GM23338 (cell line): ENCODE measurements at regions not wholly inside any gene's neighbourhood (a gene's known extent, or its start where the extent isn't known, plus 50 kb on each side); places are given as distances from the start of the nearest gene placed in this dataset.

Source experiments
- ATAC-seq: fragments of 200-7000 bp; cut with Tn5 transposase; 3 replicates; pipeline ENCODE4 v1.9.1; 2020
- DNase-seq: peaks from one replicate; pipeline ENCODE4 v3.0.0-alpha.2; 2015; ENCODE audit warnings: low spot score
- H2AFZ ChIP-seq: fragments of 200-600 bp; sonication (generic); 2 replicates; pipeline ENCODE4 v1.8.0; 2016; ENCODE audit warnings: antibody characterized with exemption, mild to moderate bottlenecking, moderate library complexity
- H3F3A ChIP-seq: fragments of 200-600 bp; sonication (generic); replicated peaks from 2 replicates; pipeline ENCODE4 v1.8.0; 2017; ENCODE audit warnings: antibody characterized with exemption, mixed run types, low read depth
- H3K27ac ChIP-seq: fragments of 200-600 bp; sonication (generic); 2 replicates; pipeline ENCODE4 v1.6.1; 2016; ENCODE audit warnings: low read depth
- H3K27me3 ChIP-seq: fragments of 200-600 bp; sonication (generic); 2 replicates; pipeline ENCODE4 v1.8.0; 2016; ENCODE audit warnings: mild to moderate bottlenecking, mixed run types, moderate library complexity; ENCODE audit not compliant: insufficient read depth
- H3K36me3 ChIP-seq: fragments of 200-600 bp; sonication (generic); 2 replicates; pipeline ENCODE4 v1.8.0; 2016; ENCODE audit warnings: mild to moderate bottlenecking; ENCODE audit not compliant: insufficient read depth
- H3K4me1 ChIP-seq: fragments of 200-600 bp; sonication (generic); 2 replicates; pipeline ENCODE4 v1.8.0; 2016; ENCODE audit warnings: mild to moderate bottlenecking, moderate library complexity; ENCODE audit not compliant: insufficient read depth
- H3K4me2 ChIP-seq: fragments of 200-600 bp; sonication (generic); 2 replicates; pipeline ENCODE4 v1.7.1; 2017; ENCODE audit warnings: mixed run types
- H3K4me3 ChIP-seq: fragments of 200-600 bp; sonication (generic); 2 replicates; pipeline ENCODE4 v1.6.1; 2016; ENCODE audit warnings: mixed run types
- H3K79me2 ChIP-seq: fragments of 200-600 bp; sonication (generic); replicated peaks from 2 replicates; pipeline ENCODE4 v1.8.0; 2017; ENCODE audit warnings: mild to moderate bottlenecking; ENCODE audit not compliant: insufficient read depth
- H3K9me2 ChIP-seq: fragments of 200-600 bp; sonication (generic); 2 replicates; pipeline ENCODE4 v1.8.0; 2017; ENCODE audit not compliant: insufficient read depth
- H4K20me1 ChIP-seq: fragments of 200-600 bp; sonication (generic); replicated peaks from 2 replicates; pipeline ENCODE4 v1.8.0; 2017; ENCODE audit warnings: mild to moderate bottlenecking; ENCODE audit not compliant: insufficient read depth
- H3K27ac Mint-ChIP-seq: 2 replicates; pipeline ENCODE4 v1.8.0; 2020; ENCODE audit warnings: inconsistent platforms, mild to moderate bottlenecking, moderate library complexity, mixed read lengths
- H3K27me3 Mint-ChIP-seq: 3 replicates; pipeline ENCODE4 v1.8.0; 2022; ENCODE audit warnings: low read depth, mild to moderate bottlenecking, moderate library complexity, mixed read lengths, inconsistent platforms; ENCODE audit not compliant: insufficient read depth, poor library complexity
- H3K36me3 Mint-ChIP-seq: 3 replicates; pipeline ENCODE4 v1.8.0; 2021; ENCODE audit warnings: low read depth, mild to moderate bottlenecking, inconsistent platforms, moderate library complexity, mixed read lengths
- H3K4me1 Mint-ChIP-seq: 3 replicates; pipeline ENCODE4 v1.8.0; 2020; ENCODE audit warnings: mild to moderate bottlenecking, inconsistent platforms, mixed read lengths
- H3K4me3 Mint-ChIP-seq: 3 replicates; pipeline ENCODE4 v1.8.0; 2021; ENCODE audit warnings: moderate library complexity, mild to moderate bottlenecking, inconsistent platforms, mixed read lengths
- H3K9me3 Mint-ChIP-seq: 3 replicates; pipeline ENCODE4 v1.8.0; 2020; ENCODE audit warnings: moderate library complexity, mild to moderate bottlenecking, inconsistent platforms, mixed read lengths
- CREB1 ChIP-seq: fragments of 250-450 bp; sonication (Bioruptor Pico); IDR thresholded peaks from 2 replicates; pipeline ENCODE4 v1.5.0; 2020; ENCODE audit warnings: low read depth, mild to moderate bottlenecking, moderate library complexity
- CTCF ChIP-seq, 2 experiments: fragments of 200-600 bp in 1 of 2; sonication (generic) in 1 of 2; conservative IDR thresholded peaks; 2 replicates each; pipeline versions ENCODE4 v1.5.1 to v1.6.1; 2016 to 2017; ENCODE audit warnings: antibody characterized with exemption in 2 of 2, low read depth in 2 of 2, mild to moderate bottlenecking in 2 of 2, moderate library complexity in 1 of 2
- ETS1 ChIP-seq: IDR thresholded peaks from 2 replicates; pipeline ENCODE4 v1.6.1; 2016; ENCODE audit warnings: antibody characterized with exemption
- EZH2 ChIP-seq: fragments of 200-600 bp; sonication (generic); IDR thresholded peaks from one replicate; pipeline ENCODE4 v1.8.0; 2017; ENCODE audit warnings: antibody characterized with exemption, mild to moderate bottlenecking, low read depth; ENCODE audit not compliant: unreplicated experiment
- EZH2phosphoT487 ChIP-seq: fragments of 200-600 bp; sonication (generic); IDR thresholded peaks from one replicate; pipeline ENCODE4 v1.8.1; 2018; ENCODE audit warnings: antibody characterized with exemption; ENCODE audit not compliant: unreplicated experiment
- JUNB ChIP-seq: IDR thresholded peaks from one replicate; pipeline ENCODE4 v1.6.1; 2016; ENCODE audit warnings: antibody characterized with exemption; ENCODE audit not compliant: unreplicated experiment
- NANOG ChIP-seq: IDR thresholded peaks from 2 replicates; pipeline ENCODE4 v1.6.1; 2016; ENCODE audit warnings: antibody characterized with exemption, borderline replicate concordance
- POLR2AphosphoS5 ChIP-seq: IDR thresholded peaks from 2 replicates; pipeline ENCODE4 v1.6.1; 2016; ENCODE audit warnings: antibody characterized with exemption, low read depth
- REST ChIP-seq: IDR thresholded peaks from one replicate; pipeline ENCODE4 v1.6.1; 2018; ENCODE audit warnings: antibody characterized with exemption; ENCODE audit not compliant: unreplicated experiment
- STAT1 ChIP-seq: IDR thresholded peaks from one replicate; pipeline ENCODE4 v1.6.1; 2016; ENCODE audit warnings: antibody characterized with exemption; ENCODE audit not compliant: unreplicated experiment
- ZNF331 ChIP-seq: fragments of 250-450 bp; sonication (Bioruptor Pico); IDR thresholded peaks from 2 replicates; pipeline ENCODE4 v1.5.0; 2020; ENCODE audit warnings: low read depth, mild to moderate bottlenecking, moderate library complexity
- ZNF462 ChIP-seq: fragments of 250-450 bp; sonication (Bioruptor Pico); IDR thresholded peaks from 2 replicates; pipeline ENCODE4 v1.5.0; 2020; ENCODE audit warnings: mild to moderate bottlenecking, moderate library complexity

GRCh38 chr4:44869985-44870384, 143.6 kb upstream of the GNPDA2 start:
- peaks cover 3% of the 10 kb centered on the region; the same call in 1 of the 3 replicates for H3K36me3 Mint-ChIP-seq
- ATAC-seq: no peak
- H3K4me1 ChIP-seq: peaks cover 8% of the 10 kb centered on the region
- H3K79me2 ChIP-seq: no peaks in the 10 kb centered on the region
- no peak overlapping the region for H3K4me3 ChIP-seq
- H3K27me3 ChIP-seq: no peaks in the 10 kb centered on the region
- H3K4me3 Mint-ChIP-seq: no peak overlapping the region
- no peaks in the 10 kb centered on the region for H3K36me3 ChIP-seq
- peaks cover 11% of the 10 kb centered on the region for H3K4me1 Mint-ChIP-seq
- DNase-seq: no peak
- no peak for TF ChIP-seq CTCF (conservative IDR thresholded peaks at IDR 0.05; ENCODE audit: low read depth in 2 of 2)
- no peak for TF ChIP-seq ETS1
- no peak for TF ChIP-seq POLR2AphosphoS5
- TF ChIP-seq ZNF331 (CRISPR knock-in tag): no peak
- no peak for TF ChIP-seq NANOG
- no peak for TF ChIP-seq EZH2phosphoT487
- TF ChIP-seq REST: no peak
- no peak for TF ChIP-seq STAT1
- no peak for TF ChIP-seq ZNF462 (CRISPR knock-in tag)
- no peak for TF ChIP-seq EZH2
- no peak for TF ChIP-seq CREB1
- TF ChIP-seq JUNB: no peak
- peaks cover 5% of the 10 kb centered on the region for H3K27me3 Mint-ChIP-seq
- no peaks in the 10 kb centered on the region; the same call in none of the 3 replicates for H3K9me3 Mint-ChIP-seq
- peaks cover 6% of the 10 kb centered on the region; the same call in 1 of the 2 replicates for H3K9me2 ChIP-seq
- H3F3A ChIP-seq: no peaks in the 10 kb centered on the region
- H3K27ac Mint-ChIP-seq: no peak overlapping the region
- no peaks in the 10 kb centered on the region for H4K20me1 ChIP-seq
- no peak overlapping the region for H2AFZ ChIP-seq
- no peak overlapping the region for H3K4me2 ChIP-seq
- H3K27ac ChIP-seq: no peak overlapping the region
